Stomach smooth muscle (tissue), 2 donors: ENCODE measurements at regions not wholly inside any gene's neighbourhood (a gene's known extent, or its start where the extent isn't known, plus 50 kb on each side); places are given as distances from the start of the nearest gene placed in this dataset.
"Not testable (repeated sequence)": the region's sequence is repeated elsewhere in the genome, so short reads cannot be mapped to it uniquely, and the experiment has no call there.

Source experiments
- H3K27ac ChIP-seq: one replicate; pipeline ENCODE4 v1.7.0; 2013; ENCODE audit warnings: mild to moderate bottlenecking, low read length, inconsistent platforms
- H3K27me3 ChIP-seq, 2 donors: one replicate each; pipeline ENCODE4 v1.7.0; 2013; ENCODE audit warnings: low read length in 2 of 2; ENCODE audit not compliant: insufficient read depth in 2 of 2, control insufficient read depth in 1 of 2
- H3K36me3 ChIP-seq, 2 donors: one replicate each; pipeline ENCODE4 v1.7.0; 2013; ENCODE audit warnings: low read length in 2 of 2; ENCODE audit not compliant: control insufficient read depth in 2 of 2, insufficient read depth in 2 of 2
- H3K4me1 ChIP-seq: one replicate; pipeline ENCODE4 v1.7.0; 2013; ENCODE audit warnings: low read length; ENCODE audit not compliant: control insufficient read depth, insufficient read depth
- H3K4me3 ChIP-seq, 2 donors: one replicate each; pipeline ENCODE4 v1.7.0; 2013; ENCODE audit warnings: low read length in 2 of 2
- H3K9ac ChIP-seq, 2 donors: one replicate each; pipeline ENCODE4 v1.7.0; 2013; ENCODE audit warnings: low read length in 2 of 2, mild to moderate bottlenecking in 1 of 2
- H3K9me3 ChIP-seq, 2 donors: one replicate each; pipeline ENCODE4 v1.7.0; 2013; ENCODE audit warnings: low read length in 2 of 2; ENCODE audit not compliant: control insufficient read depth in 2 of 2
- donor health status: healthy.
- donor health status: Pancreatic carcinoma.

DNA sequence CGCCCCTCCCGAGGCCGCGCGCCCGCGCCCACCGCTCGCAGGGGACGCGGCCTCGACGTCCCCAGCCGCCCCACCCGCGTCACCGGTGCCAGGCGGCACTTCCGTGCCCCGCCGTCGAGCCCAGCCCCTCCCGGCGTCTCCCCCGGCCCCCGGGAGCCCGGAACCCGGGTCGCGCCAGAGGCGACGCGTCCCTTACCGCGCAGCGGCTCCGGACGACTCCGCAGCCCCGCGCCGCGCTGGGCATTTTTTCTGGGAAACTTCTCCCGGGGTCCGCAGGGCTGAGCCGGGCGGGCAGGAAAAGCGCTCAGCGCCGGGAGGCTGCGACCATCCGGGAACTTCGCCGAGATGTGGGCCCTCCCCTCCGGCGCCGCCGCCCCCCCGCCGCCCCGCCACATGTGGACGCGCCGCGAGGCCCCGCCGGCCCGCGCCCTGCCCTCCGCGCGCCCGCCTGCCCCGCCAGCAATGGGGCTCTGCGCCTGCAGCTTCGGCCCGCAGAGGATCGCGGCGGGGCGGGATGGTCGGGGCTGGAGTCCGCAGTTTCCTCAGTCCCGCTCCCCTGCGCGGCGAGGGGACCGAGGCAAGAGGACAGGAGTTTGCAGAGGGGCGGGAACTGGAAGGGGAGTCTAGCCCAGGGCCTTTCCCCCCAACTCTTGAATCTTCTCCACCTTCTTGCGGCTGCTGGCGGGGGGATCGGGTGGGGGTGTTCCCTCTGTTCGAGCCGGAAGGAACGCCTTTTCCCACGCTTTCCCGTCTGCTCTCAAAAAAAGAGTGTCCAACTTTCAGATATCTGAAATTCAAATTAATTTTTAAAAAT, 81.5 kb downstream of the CHRNA1 start:
- Histone ChIP-seq H3K4me1 (peaks cover 26% of the 10 kb centered on the region), H3K27me3 (no peaks in the 10 kb centered on the region), H3K4me3 (peak overlapping the region; percentile 74 to 87), H3K36me3 (peaks cover 2 to 3% of the 10 kb centered on the region in 2 donors), H3K9me3 (no peaks in the 10 kb centered on the region), H3K9ac (peak overlapping the region; percentile 80 to 92), H3K27ac (peak overlapping the region; percentile 66)

DNA sequence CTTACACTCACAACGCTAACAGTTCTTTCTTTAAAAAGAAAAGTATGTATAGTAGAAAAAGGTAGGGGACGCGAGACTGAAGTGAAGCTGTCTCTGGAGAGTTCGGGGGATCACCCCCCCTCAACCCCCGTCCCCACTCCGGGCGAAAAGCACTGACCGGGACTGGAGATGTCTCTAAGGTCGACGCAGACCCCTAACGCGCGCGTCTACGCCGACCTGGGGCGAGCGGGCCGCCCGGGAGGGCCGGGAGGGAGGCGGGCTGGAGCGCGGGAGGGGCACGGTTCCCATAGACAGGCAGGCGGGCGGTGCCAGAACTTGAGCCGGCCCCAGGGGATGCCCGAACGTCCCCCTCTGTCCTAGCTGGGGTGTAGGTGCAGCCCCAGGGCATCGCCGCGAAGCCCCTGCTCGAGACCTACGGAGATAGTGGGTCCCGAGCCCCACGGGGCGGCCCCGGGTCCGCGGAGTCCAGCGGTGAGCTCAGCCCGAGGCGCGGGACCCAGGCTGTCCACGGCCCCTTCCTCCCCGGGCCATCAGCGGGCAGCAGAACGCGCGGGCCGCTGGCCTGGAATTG, 82.2 kb downstream of the CHRNA1 start:
- Histone ChIP-seq H3K9me3 (no peaks in the 10 kb centered on the region), H3K27ac (peak overlapping the region; percentile 66), H3K9ac (peak overlapping the region; percentile 80 to 92), H3K4me3 (peak overlapping the region; percentile 74 to 87), H3K27me3 (no peaks in the 10 kb centered on the region), H3K36me3 (peaks cover 2 to 3% of the 10 kb centered on the region in 2 donors), H3K4me1 (peaks cover 26% of the 10 kb centered on the region)

DNA sequence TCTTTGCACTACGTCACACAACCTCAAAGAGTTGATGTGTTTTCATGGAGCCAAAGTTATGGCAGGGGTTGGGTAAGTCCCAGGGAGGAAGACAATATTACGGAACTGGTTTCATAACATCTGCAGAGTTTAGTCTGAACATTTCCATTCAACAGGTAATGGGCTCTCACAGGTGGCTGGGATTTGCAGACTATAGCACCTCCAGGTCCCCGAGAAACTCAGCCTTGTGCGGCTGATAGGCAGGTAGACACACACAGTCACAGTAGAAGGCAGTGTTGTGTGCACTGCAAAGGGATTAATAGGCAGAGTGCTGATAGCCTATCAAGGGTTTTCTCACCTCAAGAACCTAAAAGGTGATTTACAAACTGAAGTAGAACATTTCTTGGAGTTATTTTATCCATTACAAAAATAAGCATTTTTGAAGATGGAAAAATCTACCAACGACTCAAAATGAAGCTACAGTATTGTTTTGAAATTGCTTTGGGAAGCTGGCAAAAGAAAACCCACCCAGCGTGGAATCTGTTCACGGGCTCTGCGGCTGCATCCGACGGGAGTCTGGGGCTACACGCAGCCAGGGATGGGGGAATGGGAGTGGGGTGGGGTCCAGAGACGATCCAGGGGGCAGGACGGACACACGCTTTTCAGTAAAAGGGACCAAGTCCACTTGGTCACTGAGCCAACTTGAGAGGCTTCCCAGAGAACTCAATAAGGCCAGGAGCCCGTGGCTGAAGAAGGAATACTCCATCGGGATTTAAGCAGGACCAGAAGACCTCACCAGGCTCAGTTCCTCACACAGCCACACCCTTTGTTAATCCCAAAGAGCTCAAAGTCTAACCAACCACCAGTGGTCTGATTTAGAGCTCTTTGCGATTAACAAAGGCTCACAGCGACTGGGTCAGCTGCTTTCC, 82.9 kb downstream of the CHRNA1 start:
- H3K36me3 ChIP-seq: peaks cover 2 to 3% of the 10 kb centered on the region in 2 donors
- peaks cover 26% of the 10 kb centered on the region for H3K4me1 ChIP-seq
- peak overlapping the region; percentile 80 to 92 for H3K9ac ChIP-seq
- no peaks in the 10 kb centered on the region for H3K27me3 ChIP-seq
- no peaks in the 10 kb centered on the region for H3K9me3 ChIP-seq
- H3K27ac ChIP-seq: peak overlapping the region; percentile 66
- peak overlapping the region; percentile 74 to 87 for H3K4me3 ChIP-seq

DNA sequence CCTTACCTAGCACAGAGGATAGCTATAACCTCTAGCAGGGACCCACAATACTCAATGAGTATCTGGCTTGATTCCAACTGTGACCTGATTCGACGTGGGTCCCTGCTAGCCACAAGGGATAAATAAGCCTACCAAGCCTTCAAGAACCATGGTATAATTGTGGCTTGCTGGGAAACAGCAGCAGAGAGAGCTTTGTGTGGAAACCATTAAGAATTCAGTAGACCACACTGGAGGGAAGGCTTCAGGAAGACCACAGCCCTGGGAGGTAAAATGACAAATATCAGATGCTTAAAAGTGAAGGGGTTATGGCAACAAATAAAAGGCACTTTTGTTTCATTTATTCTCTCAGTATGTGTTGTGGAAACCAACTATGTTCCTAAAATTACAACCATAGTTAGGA, 82.6 kb upstream of the WIPF1 start:
- Histone ChIP-seq H3K36me3 (peaks cover 2 to 3% of the 10 kb centered on the region in 2 donors), H3K9me3 (no peaks in the 10 kb centered on the region), H3K27me3 (no peaks in the 10 kb centered on the region), H3K27ac (no peak overlapping the region), H3K9ac (no peak overlapping the region), H3K4me3 (no peak overlapping the region), H3K4me1 (peaks cover 26% of the 10 kb centered on the region)

DNA sequence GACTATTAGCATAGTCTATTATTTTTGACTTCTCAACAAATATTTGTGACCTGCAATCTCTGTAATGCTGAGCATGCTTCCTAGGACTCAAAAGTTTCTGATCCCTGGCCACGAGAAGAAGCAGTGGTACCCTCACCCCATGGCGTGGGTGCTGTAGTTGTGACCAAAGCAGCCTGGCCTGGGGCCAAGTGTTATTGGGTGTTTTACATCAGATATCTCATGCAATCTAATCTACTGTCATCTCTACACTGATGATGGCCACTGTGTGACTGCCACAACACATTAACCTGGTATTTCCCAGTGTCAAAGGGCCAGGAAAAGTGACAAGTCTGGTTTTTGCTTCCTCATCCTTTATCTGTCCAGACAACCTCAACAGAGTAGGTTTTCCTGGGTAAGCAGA, 80.8 kb upstream of the WIPF1 start:
- Histone ChIP-seq H3K36me3 (peaks cover 2 to 3% of the 10 kb centered on the region in 2 donors), H3K4me3 (no peak overlapping the region), H3K27ac (no peak overlapping the region), H3K4me1 (peaks cover 25% of the 10 kb centered on the region), H3K9me3 (no peaks in the 10 kb centered on the region), H3K27me3 (no peaks in the 10 kb centered on the region), H3K9ac (no peak overlapping the region)

DNA sequence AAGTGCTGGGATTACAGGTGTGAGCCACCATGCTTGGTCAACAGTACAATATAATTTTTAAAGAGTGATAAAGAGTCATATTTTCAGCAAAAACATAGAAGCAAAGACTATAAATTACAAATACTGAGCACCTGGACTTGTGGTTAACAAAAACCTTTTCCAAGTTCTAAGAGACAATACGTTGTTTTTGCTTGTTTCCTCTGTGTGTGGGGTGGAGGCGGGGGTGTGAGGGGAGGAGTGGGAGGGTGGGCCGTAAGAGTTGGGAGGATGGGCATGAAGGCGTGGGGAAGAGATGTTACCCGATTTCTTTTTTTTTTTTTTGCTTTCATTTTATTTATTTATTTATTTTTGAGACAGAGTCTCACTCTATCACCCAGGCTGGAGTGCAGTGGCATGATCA, 78.0 kb upstream of the WIPF1 start:
- Histone ChIP-seq H3K9me3 (no peaks in the 10 kb centered on the region), H3K9ac (no peak overlapping the region), H3K27ac (no peak overlapping the region), H3K36me3 (peaks cover 3 to 5% of the 10 kb centered on the region in 2 donors), H3K27me3 (no peaks in the 10 kb centered on the region), H3K4me1 (peaks cover 11% of the 10 kb centered on the region), H3K4me3 (no peak overlapping the region)

DNA sequence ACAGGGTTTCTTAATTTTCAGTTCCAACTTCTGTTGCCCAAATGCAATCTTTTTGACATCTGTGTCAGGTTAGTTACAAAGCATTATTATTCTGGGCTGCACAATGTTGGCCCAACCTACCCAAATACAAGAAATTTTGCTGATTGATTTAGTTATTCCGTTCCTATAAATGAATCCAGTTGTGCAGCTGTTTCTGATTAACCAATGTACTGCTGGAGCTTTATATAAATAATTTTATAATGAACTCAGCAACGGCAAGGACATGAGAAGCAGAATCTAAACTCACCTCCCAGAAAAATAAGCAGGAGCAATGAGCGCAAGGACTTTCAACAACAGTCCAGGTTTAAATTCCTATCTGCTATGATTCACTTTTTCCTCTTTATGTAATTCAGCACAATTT, 76.3 kb upstream of the WIPF1 start:
- H3K36me3 ChIP-seq: peaks cover 0 to 3% of the 10 kb centered on the region in 2 donors
- no peaks in the 10 kb centered on the region for H3K27me3 ChIP-seq
- no peak overlapping the region for H3K4me3 ChIP-seq
- H3K27ac ChIP-seq: no peak overlapping the region
- peaks cover 18% of the 10 kb centered on the region for H3K4me1 ChIP-seq
- no peak overlapping the region for H3K9ac ChIP-seq
- H3K9me3 ChIP-seq: no peaks in the 10 kb centered on the region

DNA sequence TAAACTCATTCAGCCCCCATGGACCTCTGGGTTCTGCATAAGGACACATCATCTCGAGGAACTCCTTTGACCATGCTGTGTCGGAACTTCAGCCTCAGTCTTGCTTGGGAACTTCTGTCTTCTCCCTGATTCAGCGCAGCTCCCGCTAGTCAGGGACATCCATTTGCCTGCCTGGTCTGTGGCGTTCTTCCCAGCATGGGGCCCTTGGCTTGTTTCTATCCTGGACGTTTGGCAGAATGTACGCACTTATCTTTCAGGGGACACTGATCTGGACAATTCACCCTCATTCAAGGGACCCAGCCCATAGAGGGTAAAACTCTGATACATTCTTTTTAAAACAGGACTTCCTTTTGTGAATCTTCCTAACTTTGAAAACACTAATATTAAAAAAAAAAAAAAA, 75.8 kb upstream of the WIPF1 start:
- no peak overlapping the region for H3K9ac ChIP-seq
- peaks cover 13% of the 10 kb centered on the region for H3K4me1 ChIP-seq
- no peaks in the 10 kb centered on the region for H3K27me3 ChIP-seq
- no peak overlapping the region for H3K27ac ChIP-seq
- H3K9me3 ChIP-seq: no peaks in the 10 kb centered on the region
- H3K4me3 ChIP-seq: no peak overlapping the region
- peaks cover 0 to 3% of the 10 kb centered on the region in 2 donors for H3K36me3 ChIP-seq

DNA sequence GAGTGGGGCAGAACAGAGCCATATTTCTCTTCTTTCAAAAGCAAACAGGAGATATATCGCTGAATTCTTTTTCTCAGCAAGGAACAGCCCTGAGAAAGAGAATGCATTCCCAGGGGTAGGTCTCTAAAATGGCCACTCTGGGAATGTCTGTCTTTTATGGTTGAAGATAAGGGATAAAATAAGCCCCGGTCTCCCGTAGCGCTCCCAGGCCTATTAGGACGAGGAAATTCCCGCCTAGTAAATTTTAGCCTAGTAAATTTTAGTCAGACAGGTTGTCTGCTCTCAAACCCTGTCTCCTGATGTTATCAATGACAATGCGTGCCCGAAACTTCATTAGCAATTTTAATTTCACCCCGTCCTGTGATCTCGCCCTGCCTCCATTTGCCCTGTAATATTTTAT, 73.9 kb upstream of the WIPF1 start:
- H3K36me3 ChIP-seq, H3K9me3 ChIP-seq, H3K4me3 ChIP-seq, H3K27me3 ChIP-seq, H3K9ac ChIP-seq, H3K27ac ChIP-seq: not testable (repeated sequence)
- H3K4me1 ChIP-seq: peaks cover 23% of the 10 kb centered on the region

DNA sequence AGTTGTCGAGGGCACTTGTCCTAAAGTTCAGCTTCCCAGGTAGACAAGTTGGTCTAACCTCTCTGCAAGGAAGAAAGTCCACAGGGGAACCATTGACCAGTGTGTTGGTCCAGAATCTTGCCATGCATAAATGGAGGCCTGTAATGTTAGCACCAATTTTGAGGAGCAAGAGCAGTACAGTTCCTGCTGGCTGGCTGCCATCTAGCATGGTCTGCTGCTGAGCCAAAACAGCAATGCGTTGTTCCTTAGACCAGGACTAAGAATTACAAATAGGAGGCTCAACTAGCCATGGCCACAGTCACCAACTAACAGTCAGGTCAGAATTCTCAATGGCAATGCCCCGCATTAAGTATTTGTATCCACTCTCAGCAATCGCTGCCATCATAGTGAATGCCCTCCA, 72.8 kb upstream of the WIPF1 start:
- peaks cover 0 to 3% of the 10 kb centered on the region in 2 donors for H3K36me3 ChIP-seq
- no peak overlapping the region for H3K27ac ChIP-seq
- no peak overlapping the region for H3K4me3 ChIP-seq
- no peaks in the 10 kb centered on the region for H3K9me3 ChIP-seq
- peaks cover 27% of the 10 kb centered on the region for H3K4me1 ChIP-seq
- H3K27me3 ChIP-seq: no peaks in the 10 kb centered on the region
- no peak overlapping the region for H3K9ac ChIP-seq
